ENCODE measurements at regions not wholly inside any gene's neighbourhood (a gene's known extent, or its start where the extent isn't known, plus 50 kb on each side); places are given as distances from the start of the nearest gene placed in this dataset.
A peak's percentile ranks its signal among the peaks of the same experiment; 100 is the strongest.

- no peak for TF ChIP-seq SIN3A (IDR thresholded peaks at IDR 0.05; ENCODE audit: borderline replicate concordance, insufficient read depth, low read length)
These were observed 312.7 kb downstream of the GABRB3 start for GRCh38 chr15:26460165-26460564.

- no peak for TF ChIP-seq SIN3A (IDR thresholded peaks at IDR 0.05; ENCODE audit: borderline replicate concordance, insufficient read depth, low read length)
- TF ChIP-seq, protein P1, sequence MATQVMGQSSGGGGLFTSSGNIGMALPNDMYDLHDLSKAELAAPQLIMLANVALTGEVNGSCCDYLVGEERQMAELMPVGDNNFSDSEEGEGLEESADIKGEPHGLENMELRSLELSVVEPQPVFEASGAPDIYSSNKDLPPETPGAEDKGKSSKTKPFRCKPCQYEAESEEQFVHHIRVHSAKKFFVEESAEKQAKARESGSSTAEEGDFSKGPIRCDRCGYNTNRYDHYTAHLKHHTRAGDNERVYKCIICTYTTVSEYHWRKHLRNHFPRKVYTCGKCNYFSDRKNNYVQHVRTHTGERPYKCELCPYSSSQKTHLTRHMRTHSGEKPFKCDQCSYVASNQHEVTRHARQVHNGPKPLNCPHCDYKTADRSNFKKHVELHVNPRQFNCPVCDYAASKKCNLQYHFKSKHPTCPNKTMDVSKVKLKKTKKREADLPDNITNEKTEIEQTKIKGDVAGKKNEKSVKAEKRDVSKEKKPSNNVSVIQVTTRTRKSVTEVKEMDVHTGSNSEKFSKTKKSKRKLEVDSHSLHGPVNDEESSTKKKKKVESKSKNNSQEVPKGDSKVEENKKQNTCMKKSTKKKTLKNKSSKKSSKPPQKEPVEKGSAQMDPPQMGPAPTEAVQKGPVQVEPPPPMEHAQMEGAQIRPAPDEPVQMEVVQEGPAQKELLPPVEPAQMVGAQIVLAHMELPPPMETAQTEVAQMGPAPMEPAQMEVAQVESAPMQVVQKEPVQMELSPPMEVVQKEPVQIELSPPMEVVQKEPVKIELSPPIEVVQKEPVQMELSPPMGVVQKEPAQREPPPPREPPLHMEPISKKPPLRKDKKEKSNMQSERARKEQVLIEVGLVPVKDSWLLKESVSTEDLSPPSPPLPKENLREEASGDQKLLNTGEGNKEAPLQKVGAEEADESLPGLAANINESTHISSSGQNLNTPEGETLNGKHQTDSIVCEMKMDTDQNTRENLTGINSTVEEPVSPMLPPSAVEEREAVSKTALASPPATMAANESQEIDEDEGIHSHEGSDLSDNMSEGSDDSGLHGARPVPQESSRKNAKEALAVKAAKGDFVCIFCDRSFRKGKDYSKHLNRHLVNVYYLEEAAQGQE (IDR thresholded peaks at IDR 0.05; ENCODE audit: insufficient read depth in 1 of 2, low read depth in 2 of 2, low read length in 2 of 2) = no peak
- TF ChIP-seq FOXP2 (optimal IDR thresholded peaks at IDR 0.05; ENCODE audit: borderline replicate concordance, extremely low read depth, extremely low read length, insufficient read depth) = no peak
- no peak for TF ChIP-seq POLR2AphosphoS5 (IDR thresholded peaks at IDR 0.05; ENCODE audit: low read depth, low read length)
- no peak for TF ChIP-seq TAF1 (IDR thresholded peaks at IDR 0.05; ENCODE audit: borderline replicate concordance, insufficient read depth, low read length)
These were observed 317.0 kb downstream of the GABRB3 start for GRCh38 chr15:26455828-26456227.

DNA sequence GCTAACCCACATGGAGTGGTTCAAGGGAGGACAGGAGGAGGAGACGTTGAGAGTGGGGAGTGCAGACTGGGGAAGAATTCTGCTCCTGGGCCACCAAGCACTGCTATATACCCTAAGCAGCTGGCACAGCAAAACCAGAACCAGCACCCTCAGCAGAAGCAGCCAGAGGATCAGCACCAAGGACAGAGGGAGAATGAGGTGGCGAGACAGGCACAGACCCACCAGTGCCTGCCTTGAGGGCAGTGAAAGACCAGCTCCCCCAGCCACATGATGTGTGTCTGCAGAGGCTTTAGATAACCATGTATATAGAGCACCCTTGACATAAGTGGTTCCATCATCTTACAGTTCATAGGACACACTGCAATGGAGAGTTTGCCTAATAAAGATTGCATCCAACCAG, 319.0 kb downstream of the GABRB3 start:
- TF ChIP-seq, protein P1 (IDR thresholded peaks at IDR 0.05; ENCODE audit: insufficient read depth in 1 of 2, low read depth in 2 of 2, low read length in 2 of 2) = peak in 1 of 2 experiments; percentile 84; a peak in 2 of 4 replicates
- no peak for TF ChIP-seq FOXP2 (optimal IDR thresholded peaks at IDR 0.05; ENCODE audit: borderline replicate concordance, extremely low read depth, extremely low read length, insufficient read depth)

GRCh38 chr15:26451995-26452394, 320.9 kb downstream of the GABRB3 start:
- no peak for TF ChIP-seq POLR2AphosphoS5 (IDR thresholded peaks at IDR 0.05; ENCODE audit: low read depth, low read length)
- no peak for TF ChIP-seq TAF1 (IDR thresholded peaks at IDR 0.05; ENCODE audit: borderline replicate concordance, insufficient read depth, low read length)
- TF ChIP-seq SIN3A (IDR thresholded peaks at IDR 0.05; ENCODE audit: borderline replicate concordance, insufficient read depth, low read length) = no peak
- no peak for TF ChIP-seq FOXP2 (optimal IDR thresholded peaks at IDR 0.05; ENCODE audit: borderline replicate concordance, extremely low read depth, extremely low read length, insufficient read depth)
- TF ChIP-seq, protein P1 (IDR thresholded peaks at IDR 0.05; ENCODE audit: insufficient read depth in 1 of 2, low read depth in 2 of 2, low read length in 2 of 2) = no peak

DNA sequence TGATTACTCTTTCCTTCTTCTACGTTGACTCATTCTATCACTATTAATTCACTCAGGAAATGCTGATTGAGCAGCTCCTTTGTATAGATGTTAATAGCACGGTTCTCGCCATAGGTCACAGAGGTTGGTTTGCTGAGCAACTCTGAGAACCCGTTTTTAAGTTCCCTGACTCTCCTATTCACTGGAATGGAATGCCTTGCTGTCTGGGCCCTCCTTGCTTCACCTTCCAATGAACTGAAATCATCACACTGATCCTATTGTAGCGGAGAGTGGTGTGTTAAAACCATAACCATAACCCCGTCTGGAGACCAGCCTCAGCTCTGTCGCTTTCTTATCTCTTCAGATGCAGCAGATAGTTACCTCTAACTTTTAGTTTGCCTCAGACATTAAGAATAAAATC, 323.6 kb downstream of the GABRB3 start:
- no peak for TF ChIP-seq TAF1 (IDR thresholded peaks at IDR 0.05; ENCODE audit: borderline replicate concordance, insufficient read depth, low read length)
- TF ChIP-seq SIN3A (IDR thresholded peaks at IDR 0.05; ENCODE audit: borderline replicate concordance, insufficient read depth, low read length) = no peak
- TF ChIP-seq, protein P1 (IDR thresholded peaks at IDR 0.05; ENCODE audit: insufficient read depth in 1 of 2, low read depth in 2 of 2, low read length in 2 of 2) = no peak
- TF ChIP-seq FOXP2 (optimal IDR thresholded peaks at IDR 0.05; ENCODE audit: borderline replicate concordance, extremely low read depth, extremely low read length, insufficient read depth) = no peak
- no peak for TF ChIP-seq POLR2AphosphoS5 (IDR thresholded peaks at IDR 0.05; ENCODE audit: low read depth, low read length)
